ENCODE measurements at regions not wholly inside any gene's neighbourhood (a gene's known extent, or its start where the extent isn't known, plus 50 kb on each side); places are given as distances from the start of the nearest gene placed in this dataset.

- TF ChIP-seq CHD7 (IDR thresholded peaks at IDR 0.05; ENCODE audit: insufficient replicate concordance, low read length) (no peak), YY1 (IDR thresholded peaks at IDR 0.05; ENCODE audit: low read depth, low read length) (no peak), TAF7 (optimal IDR thresholded peaks at IDR 0.05; ENCODE audit: borderline replicate concordance, low read depth, low read length) (no peak), POLR2AphosphoS5 (IDR thresholded peaks at IDR 0.05; ENCODE audit: low read depth, low read length) (no peak), NRF1 (IDR thresholded peaks at IDR 0.05; ENCODE audit: low read depth, low read length) (no peak), SIRT6 (IDR thresholded peaks at IDR 0.05; ENCODE audit: low read length) (no peak), RBBP5 (IDR thresholded peaks at IDR 0.05; ENCODE audit: borderline replicate concordance, low read depth, low read length) (no peak), BRCA1 (IDR thresholded peaks at IDR 0.05; ENCODE audit: low read depth, low read length) (no peak), TBP (IDR thresholded peaks at IDR 0.05; ENCODE audit: low read depth, low read length) (no peak), ASH2L (IDR thresholded peaks at IDR 0.05; ENCODE audit: low read length) (no peak), RFX5 (IDR thresholded peaks at IDR 0.05; ENCODE audit: borderline replicate concordance, low read depth, low read length) (no peak), CBX5 (IDR thresholded peaks at IDR 0.05; ENCODE audit: low read depth, low read length) (no peak)
Measured at GRCh38 chr6:109252261-109253041, 129.8 kb downstream of the CD164 start (continued).
